ENCODE measurements at regions not wholly inside any gene's neighbourhood (a gene's known extent, or its start where the extent isn't known, plus 50 kb on each side); places are given as distances from the start of the nearest gene placed in this dataset.
"Not testable (repeated sequence)": the region's sequence is repeated elsewhere in the genome, so short reads cannot be mapped to it uniquely, and the experiment has no call there.

DNA sequence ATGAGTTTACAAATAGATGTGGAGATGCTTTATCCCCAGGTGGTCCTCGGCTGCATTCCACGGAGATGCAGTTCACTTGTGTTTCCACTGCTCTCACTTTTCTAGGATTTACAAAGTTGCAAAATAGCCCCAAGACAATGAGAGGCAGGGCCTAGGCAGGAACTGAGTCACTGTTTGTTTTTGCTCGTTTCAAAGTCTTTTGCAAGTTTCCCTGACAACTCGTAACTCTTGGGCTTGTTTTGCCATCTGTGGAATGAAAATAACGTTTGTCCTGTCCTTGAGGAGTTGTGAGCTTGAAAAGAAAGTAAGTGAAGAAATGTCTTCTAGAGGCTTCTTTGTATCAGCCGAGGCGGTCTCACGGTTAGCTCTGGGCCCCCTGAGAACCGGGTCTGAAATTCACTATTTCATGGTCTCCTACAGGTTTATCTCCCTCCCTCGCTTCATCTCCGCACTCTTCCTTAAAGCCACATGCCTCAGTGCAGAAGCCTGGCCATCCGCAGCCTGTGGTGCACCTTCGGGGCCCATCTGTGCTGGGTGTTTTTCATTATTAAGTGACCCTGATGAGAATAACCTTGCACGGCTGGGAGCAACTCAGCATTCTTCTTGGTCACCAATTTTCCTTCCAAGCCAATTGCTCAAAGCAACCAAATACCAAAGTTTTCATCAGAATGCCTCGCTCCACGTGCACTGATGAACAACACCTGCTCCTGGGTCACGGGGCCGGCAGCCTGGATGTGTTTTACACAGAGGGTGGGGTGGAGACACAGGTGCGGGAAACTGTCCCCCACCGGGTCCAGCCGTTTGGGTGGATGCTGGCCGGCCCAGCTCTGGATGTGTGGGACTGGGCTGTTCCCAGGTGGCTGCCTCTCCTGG is 172.4 kb downstream of the LAT start:
- H3K4me3 ChIP-seq; H3K36me3 ChIP-seq; H3K27me3 ChIP-seq; H3K4me1 ChIP-seq; H3K9me3 ChIP-seq (replicated peaks); H3K27ac ChIP-seq; DNase-seq: not testable (repeated sequence)

DNA sequence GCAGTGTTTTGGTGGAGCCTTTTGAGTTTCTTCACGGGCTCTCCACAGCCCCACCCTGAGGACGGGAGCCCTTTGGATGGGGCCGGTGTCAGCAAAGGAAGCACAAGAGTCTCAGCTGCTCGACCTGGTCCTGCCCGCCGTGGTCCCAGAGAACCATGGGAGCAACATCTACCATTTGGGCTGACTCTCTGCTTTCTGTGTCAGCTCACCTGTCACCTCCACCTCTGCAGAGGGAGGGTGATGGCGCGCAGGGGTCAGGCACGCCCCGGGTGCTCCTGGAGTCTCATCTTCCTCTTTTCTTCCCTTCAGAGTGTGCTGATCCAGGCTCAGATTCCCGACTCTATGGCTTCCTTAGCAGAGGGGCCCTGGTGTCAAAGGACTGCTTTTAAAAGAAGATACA is 171.7 kb downstream of the LAT start:
- Histone ChIP-seq H3K9me3 (replicated peaks) (no peaks in the 10 kb centered on the region), H3K27ac (no peak overlapping the region)

DNA sequence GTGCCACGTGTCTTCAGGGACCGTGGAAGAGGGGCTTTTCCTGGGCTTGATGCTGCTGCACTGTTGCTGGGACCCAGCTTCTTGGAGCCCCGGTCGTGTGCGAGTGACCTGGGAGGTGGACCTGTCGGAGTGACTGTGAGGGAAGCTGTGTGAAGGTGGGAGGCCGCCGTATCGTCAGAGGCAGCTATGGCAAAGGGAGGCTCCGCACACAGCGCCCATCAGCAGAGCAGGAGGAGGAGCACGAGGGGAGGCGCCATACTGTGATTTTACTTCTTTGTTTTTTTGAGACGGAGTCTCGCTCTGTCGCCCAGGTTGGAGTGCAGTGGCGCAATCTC is 171.0 kb downstream of the LAT start:
- H3K36me3 ChIP-seq; H3K27me3 ChIP-seq; DNase-seq; H3K4me3 ChIP-seq; H3K4me1 ChIP-seq; H3K27ac ChIP-seq; H3K9me3 ChIP-seq (replicated peaks): not testable (repeated sequence)

More for the DNA sequence above, 171.7 kb downstream of the LAT start:
- no peak for DNase-seq
- no peaks in the 10 kb centered on the region for H3K4me1 ChIP-seq
- no peaks in the 10 kb centered on the region for H3K27me3 ChIP-seq
- H3K36me3 ChIP-seq = no peaks in the 10 kb centered on the region
- no peak overlapping the region for H3K4me3 ChIP-seq

DNA sequence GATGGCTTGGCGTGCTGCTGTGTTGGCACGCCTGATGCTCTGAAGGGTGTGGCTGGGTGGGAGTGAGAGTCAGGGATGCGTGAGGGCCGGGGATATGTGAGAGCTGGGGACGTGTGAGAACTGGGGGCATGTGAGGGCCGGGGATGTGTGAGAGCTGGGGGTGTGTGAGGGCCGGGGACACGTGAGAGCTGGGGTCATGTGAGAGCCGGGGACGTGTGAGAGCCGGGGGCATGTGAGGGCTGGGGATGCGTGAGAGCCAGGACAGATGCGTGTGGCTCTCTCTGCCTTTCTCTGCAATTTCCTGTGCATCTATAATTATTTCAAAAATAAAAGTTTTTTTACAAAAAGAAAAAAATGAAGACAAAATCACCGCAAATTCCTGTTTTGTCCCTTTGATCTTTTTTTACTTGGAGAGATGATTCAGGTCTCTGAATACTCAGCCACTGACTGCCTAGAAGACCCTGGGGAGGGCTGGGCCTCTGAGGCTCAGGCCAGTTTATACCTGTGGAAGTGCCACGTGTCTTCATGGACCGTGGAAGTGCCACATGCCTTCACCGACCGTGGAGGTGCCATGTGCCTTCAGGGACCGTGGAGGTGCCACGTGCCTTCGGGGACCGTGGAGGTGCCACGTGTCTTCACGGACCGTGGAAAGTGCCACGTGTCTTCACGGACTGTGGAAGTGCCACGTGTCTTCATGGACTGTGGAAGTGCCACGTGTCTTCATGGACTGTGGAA is 170.4 kb downstream of the LAT start:
- H3K4me3 ChIP-seq; H3K4me1 ChIP-seq; H3K27ac ChIP-seq; H3K36me3 ChIP-seq; H3K9me3 ChIP-seq (replicated peaks); H3K27me3 ChIP-seq; DNase-seq: not testable (repeated sequence)

DNA sequence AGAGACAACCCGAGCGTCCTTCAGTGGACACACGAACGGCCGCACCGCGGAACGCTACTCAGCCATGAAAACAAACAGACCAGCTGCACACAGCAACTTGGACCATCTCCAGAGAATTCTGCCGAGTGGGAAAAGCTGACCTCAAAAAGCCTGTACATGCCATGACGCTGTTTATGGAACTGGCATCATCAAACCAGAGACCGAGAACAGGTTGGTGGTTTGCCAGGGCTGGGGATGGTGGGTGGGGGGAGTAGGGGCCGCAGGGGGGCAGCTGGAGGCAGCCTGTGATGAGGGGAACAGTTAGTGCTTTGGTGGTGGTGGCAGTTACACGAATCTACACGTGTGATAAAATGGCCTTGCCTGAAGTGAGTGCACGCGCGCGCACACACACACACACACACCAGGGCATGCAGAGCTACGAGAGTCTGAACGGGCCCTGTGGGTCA is 169.8 kb downstream of the LAT start:
- Histone ChIP-seq H3K27ac (no peak overlapping the region), H3K36me3 (no peaks in the 10 kb centered on the region)
- no peak for DNase-seq

DNA sequence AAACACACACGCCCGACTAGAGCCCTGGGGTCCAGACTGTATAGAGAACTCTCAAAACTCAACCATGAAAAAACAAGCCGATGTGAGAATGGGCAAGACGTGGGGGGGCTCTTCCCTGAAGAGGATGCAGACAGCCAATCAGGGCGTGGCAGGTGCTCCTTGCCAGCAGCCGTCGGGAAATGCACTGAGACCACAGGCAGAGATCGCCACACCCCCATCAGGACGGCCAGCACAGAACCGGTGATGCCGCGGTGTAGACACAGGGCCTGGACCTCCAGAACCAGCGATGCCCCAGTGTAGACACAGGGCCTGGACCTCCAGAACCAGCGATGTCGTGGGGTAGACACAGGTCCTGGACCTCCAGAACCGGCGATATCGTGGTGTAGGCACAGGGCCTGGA is 169.2 kb downstream of the LAT start:
- H3K4me3 ChIP-seq = no peak overlapping the region
- no peaks in the 10 kb centered on the region for H3K27me3 ChIP-seq
- no peak overlapping the region for H3K27ac ChIP-seq
- no peaks in the 10 kb centered on the region for H3K4me1 ChIP-seq
- no peaks in the 10 kb centered on the region for H3K9me3 ChIP-seq (replicated peaks)
- no peaks in the 10 kb centered on the region for H3K36me3 ChIP-seq
- no peak for DNase-seq

More for the DNA sequence above, 169.8 kb downstream of the LAT start:
- H3K4me3 ChIP-seq = no peak overlapping the region
- no peaks in the 10 kb centered on the region for H3K4me1 ChIP-seq
- no peaks in the 10 kb centered on the region for H3K9me3 ChIP-seq (replicated peaks)
- no peaks in the 10 kb centered on the region for H3K27me3 ChIP-seq

DNA sequence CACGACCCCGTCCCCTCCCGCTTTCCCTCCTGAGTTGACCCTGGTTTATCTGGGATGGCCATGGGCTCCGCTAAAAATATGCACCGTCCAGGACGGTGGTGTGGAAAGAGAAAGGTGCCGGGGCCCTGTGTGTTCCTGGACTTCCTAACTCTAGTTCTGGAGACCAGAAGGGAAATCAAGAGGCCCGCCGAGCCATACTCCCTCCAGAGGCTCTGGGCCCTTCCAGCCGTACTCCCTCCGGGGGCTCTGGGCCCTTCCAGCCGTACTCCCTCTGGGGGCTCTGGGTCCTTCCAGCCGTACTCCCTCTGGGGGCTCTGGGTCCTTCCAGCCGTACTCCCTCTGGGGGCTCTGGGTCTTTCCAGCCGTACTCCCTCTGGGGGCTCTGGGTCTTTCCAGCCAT is 168.5 kb downstream of the LAT start:
- not testable (repeated sequence) for H3K27me3 ChIP-seq; H3K4me1 ChIP-seq; H3K9me3 ChIP-seq (replicated peaks); H3K27ac ChIP-seq; H3K4me3 ChIP-seq; H3K36me3 ChIP-seq; DNase-seq

DNA sequence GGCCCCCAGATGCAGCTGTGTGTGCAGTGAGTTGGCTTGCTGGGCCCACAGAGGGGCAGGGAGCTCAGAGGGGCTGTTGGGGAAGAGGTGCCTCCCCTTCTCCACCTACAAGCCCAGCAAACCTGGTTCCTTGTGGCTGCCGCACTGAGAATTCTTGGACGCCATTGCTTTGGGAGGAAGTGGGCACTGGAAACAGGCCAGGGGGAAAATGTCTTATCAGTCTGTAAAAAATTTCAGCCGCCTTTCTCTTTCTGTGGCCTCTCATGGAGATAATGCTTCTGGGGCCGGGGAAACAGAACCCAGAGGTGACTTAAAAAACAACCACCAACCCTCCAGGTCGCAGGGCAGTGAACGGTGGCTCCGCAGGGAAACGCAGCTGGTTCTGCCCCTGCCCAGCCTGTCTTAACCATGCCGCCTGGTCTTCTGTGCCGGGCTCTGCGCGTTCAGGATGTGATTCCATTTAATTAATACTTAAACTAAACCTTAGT is 167.7 kb downstream of the LAT start:
- H3K27ac ChIP-seq; H3K36me3 ChIP-seq; H3K4me1 ChIP-seq; H3K4me3 ChIP-seq; H3K9me3 ChIP-seq (replicated peaks); DNase-seq; H3K27me3 ChIP-seq: not testable (repeated sequence)

DNA sequence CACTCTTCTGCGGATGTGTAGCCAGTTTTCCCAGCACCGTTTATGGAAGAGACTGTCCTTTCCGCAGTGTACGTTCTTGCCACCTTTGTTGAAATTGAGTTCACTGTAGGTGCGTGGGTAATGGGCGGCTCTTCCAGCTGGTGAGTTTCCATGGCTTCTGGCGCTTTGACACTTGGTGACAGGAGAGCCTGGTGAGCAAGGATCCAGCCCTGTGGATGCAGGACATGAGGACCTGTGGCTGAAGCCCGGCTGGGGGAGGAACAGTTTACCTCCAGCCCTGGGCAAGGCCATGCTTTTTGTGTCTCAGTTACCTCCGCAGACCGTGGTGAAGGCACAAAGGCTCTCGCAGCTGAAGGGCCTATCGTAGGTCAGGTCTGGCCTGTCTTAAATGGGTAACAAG is 166.5 kb downstream of the LAT start:
- Histone ChIP-seq H3K4me1 (no peaks in the 10 kb centered on the region), H3K4me3 (no peak overlapping the region)

DNA sequence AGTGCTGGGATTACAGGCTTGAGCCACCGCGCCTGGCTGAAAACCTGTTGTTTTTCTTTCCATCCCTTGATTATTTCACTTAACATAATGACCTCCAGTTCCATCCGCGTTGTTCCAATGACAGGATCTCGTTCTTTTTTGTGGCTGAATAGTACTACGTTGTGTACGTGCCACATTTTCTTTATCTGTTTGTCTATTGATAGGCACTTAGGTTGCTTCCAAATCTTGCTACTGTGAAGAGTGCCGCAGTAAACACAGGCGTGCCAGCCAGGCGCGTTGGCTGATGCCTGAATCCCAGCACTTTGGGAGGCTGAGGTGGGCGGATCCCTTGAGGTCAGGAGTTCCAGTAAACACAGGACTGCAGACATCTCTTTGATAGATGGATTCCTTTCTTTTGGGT is 165.1 kb downstream of the LAT start:
- H3K36me3 ChIP-seq; H3K9me3 ChIP-seq (replicated peaks); H3K4me3 ChIP-seq; H3K27ac ChIP-seq; H3K4me1 ChIP-seq; DNase-seq; H3K27me3 ChIP-seq: not testable (repeated sequence)

More for the DNA sequence above, 166.5 kb downstream of the LAT start:
- no peaks in the 10 kb centered on the region for H3K9me3 ChIP-seq (replicated peaks)
- no peak overlapping the region for H3K27ac ChIP-seq
- DNase-seq = no peak
- no peaks in the 10 kb centered on the region for H3K36me3 ChIP-seq
- no peaks in the 10 kb centered on the region for H3K27me3 ChIP-seq

DNA sequence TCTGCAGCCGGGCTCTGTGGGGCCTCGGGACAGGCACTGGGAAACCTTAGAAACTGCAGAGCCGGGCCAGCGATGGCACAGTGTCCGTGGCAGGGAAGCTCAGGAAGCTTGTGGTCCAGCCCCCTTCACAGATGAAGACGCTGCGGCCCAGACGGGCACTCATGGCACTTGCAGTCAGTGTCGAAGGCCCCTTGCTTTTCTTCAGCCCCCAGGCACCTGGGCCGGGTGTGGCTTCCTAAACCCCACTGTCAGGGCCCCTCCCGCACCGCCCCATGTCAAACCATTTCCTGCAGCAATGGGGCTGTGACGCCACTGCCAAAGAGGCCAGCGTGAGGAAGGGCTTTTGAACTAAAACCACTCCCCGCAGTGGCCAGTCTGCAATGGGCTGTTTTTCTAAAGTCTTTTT is 164.0 kb downstream of the LAT start:
- no peaks in the 10 kb centered on the region for H3K36me3 ChIP-seq
- no peaks in the 10 kb centered on the region for H3K4me1 ChIP-seq
- H3K27me3 ChIP-seq = no peaks in the 10 kb centered on the region
- H3K27ac ChIP-seq = no peak overlapping the region
- no peak overlapping the region for H3K4me3 ChIP-seq
- DNase-seq = no peak
- no peaks in the 10 kb centered on the region for H3K9me3 ChIP-seq (replicated peaks)

DNA sequence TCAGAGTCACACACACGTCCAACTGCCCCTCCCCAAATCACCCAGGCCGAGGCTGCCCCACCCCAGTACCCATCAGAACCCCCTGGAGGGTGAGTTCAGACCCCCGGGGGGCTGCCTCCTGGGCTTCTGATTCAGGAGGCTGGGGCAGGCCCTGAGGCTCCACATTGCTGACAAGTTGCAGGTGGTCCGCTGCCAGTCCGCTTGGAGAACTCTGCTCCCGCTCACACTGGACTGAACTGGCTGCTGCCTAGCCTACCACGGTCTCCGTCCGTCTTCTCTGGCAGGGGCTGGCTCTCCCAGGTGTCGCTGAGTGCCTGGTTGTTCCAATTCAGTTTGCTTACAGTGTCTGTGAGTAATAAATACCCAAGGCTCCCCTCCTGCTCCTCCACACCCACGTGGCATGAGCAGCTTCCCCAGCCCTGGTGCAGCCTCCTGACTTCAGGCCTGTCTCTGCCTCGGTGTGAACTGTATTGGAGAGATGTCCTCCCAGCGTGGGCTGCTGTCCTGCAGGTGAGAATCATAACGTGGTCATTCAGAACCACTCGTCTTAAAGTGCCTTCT is 163.4 kb downstream of the LAT start:
- no peaks in the 10 kb centered on the region for H3K4me1 ChIP-seq
- H3K9me3 ChIP-seq (replicated peaks) = no peaks in the 10 kb centered on the region
- H3K27ac ChIP-seq = no peak overlapping the region
- H3K27me3 ChIP-seq = no peaks in the 10 kb centered on the region
- H3K36me3 ChIP-seq = no peaks in the 10 kb centered on the region
- DNase-seq = no peak
- no peak overlapping the region for H3K4me3 ChIP-seq

DNA sequence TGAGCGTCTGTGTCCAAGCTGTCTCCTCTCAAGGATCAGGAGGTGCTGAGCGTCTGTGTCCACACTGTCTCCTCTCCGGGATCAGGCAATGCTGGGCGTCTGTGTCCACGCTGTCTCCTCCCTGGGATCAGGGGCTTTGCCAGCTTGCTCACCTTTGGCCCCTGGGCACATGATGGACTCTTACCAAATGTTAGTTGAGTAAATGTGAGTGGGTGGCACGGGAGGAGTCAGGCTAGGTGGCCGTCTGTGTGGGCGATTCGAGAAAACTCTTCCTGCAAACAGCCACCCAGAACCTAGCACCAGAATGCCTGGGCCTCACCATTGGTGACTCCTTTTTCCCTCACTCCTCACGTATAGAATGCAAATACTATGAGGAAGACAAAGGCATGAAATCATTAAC is 162.9 kb downstream of the LAT start:
- not testable (repeated sequence) for DNase-seq; H3K27me3 ChIP-seq; H3K4me3 ChIP-seq; H3K36me3 ChIP-seq; H3K4me1 ChIP-seq; H3K27ac ChIP-seq; H3K9me3 ChIP-seq (replicated peaks)

DNA sequence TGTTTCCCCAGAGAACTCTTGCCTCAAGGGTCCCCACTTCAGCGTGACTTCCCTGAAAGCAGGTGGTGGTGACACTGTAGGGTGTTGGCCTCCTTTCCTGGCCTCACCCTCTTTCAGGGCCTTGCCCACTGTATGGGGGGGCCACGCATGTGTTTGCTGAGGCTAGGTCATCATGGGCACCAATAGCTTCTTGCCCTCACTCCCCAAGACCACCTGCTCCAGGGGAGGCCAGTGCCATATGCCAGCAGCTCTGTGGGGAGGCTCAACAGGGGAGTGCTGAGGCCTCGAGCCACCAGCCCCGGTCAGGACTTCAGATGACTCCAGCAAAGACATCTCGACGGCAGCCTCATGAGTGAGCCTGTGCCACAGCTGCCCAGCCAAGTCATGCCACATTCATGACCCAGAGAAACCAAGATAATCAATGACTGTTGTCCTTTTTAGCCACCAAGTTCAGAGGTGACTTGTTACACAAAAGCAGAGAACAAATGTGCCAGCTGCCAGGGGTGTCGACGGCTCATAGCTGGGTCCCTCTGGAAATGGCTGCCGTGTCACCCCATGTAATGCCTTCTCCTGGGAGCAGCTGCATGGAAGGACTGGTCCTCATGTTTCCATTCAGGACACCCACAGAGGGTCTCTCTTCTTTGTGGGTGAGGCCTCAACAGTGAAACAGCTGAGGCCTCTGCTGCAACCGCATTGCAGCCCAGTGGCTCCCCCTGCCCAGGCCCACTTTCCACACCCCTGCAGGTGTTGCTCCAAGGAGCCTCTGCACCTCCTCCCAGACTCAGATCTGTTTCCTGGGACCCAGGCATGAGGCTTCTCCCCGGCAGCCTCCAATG is 162.2 kb downstream of the LAT start:
- H3K9me3 ChIP-seq (replicated peaks); H3K27ac ChIP-seq; H3K4me1 ChIP-seq; H3K4me3 ChIP-seq; DNase-seq; H3K36me3 ChIP-seq; H3K27me3 ChIP-seq: not testable (repeated sequence)

DNA sequence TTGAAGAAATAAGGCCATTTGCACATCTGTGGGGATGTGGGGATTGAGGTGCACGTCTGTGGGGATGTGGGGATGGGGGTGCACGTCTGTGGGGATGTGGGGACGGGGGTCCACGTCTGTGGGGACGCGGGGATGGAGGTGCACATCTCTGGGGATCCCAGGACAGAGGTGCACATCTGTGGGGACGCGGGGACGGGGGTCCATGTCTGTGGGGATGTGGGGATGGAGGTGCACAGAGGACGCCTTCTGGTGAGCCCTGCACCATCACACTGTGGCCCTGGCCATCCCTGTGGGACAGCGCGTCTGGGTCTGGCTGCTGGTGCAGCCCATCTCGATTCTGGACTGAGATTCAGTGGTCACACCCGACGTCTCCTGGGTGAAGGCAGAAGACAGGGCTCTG is 161.4 kb downstream of the LAT start:
- no peaks in the 10 kb centered on the region for H3K27me3 ChIP-seq

More for the DNA sequence above, 161.4 kb downstream of the LAT start:
- Histone ChIP-seq H3K4me3 (no peak overlapping the region), H3K4me1 (no peaks in the 10 kb centered on the region), H3K36me3 (no peaks in the 10 kb centered on the region), H3K9me3 (replicated peaks) (no peaks in the 10 kb centered on the region), H3K27ac (no peak overlapping the region)
- no peak for DNase-seq
